GM23338 (cell line): ENCODE measurements at regions not wholly inside any gene's neighbourhood (a gene's known extent, or its start where the extent isn't known, plus 50 kb on each side); places are given as distances from the start of the nearest gene placed in this dataset.

Experiments used
- CREB1 ChIP-seq: fragments of 250-450 bp; sonication (Bioruptor Pico); IDR thresholded peaks from 2 replicates; pipeline ENCODE4 v1.5.0; 2020; ENCODE audit warnings: low read depth, mild to moderate bottlenecking, moderate library complexity
- CTCF ChIP-seq, 2 experiments: fragments of 200-600 bp in 1 of 2; sonication (generic) in 1 of 2; conservative IDR thresholded peaks; 2 replicates each; pipeline versions ENCODE4 v1.5.1 to v1.6.1; 2016 to 2017; ENCODE audit warnings: antibody characterized with exemption in 2 of 2, low read depth in 2 of 2, mild to moderate bottlenecking in 2 of 2, moderate library complexity in 1 of 2
- EZH2 ChIP-seq: fragments of 200-600 bp; sonication (generic); IDR thresholded peaks from one replicate; pipeline ENCODE4 v1.8.0; 2017; ENCODE audit warnings: antibody characterized with exemption, mild to moderate bottlenecking, low read depth; ENCODE audit not compliant: unreplicated experiment
- EZH2phosphoT487 ChIP-seq: fragments of 200-600 bp; sonication (generic); IDR thresholded peaks from one replicate; pipeline ENCODE4 v1.8.1; 2018; ENCODE audit warnings: antibody characterized with exemption; ENCODE audit not compliant: unreplicated experiment
- JUNB ChIP-seq: IDR thresholded peaks from one replicate; pipeline ENCODE4 v1.6.1; 2016; ENCODE audit warnings: antibody characterized with exemption; ENCODE audit not compliant: unreplicated experiment
- NANOG ChIP-seq: IDR thresholded peaks from 2 replicates; pipeline ENCODE4 v1.6.1; 2016; ENCODE audit warnings: antibody characterized with exemption, borderline replicate concordance
- POLR2AphosphoS5 ChIP-seq: IDR thresholded peaks from 2 replicates; pipeline ENCODE4 v1.6.1; 2016; ENCODE audit warnings: antibody characterized with exemption, low read depth
- STAT1 ChIP-seq: IDR thresholded peaks from one replicate; pipeline ENCODE4 v1.6.1; 2016; ENCODE audit warnings: antibody characterized with exemption; ENCODE audit not compliant: unreplicated experiment
- ZNF331 ChIP-seq: fragments of 250-450 bp; sonication (Bioruptor Pico); IDR thresholded peaks from 2 replicates; pipeline ENCODE4 v1.5.0; 2020; ENCODE audit warnings: low read depth, mild to moderate bottlenecking, moderate library complexity
- TF ChIP-seq, protein P1 (sequence below): IDR thresholded peaks from one replicate; pipeline ENCODE4 v1.6.1; 2018; ENCODE audit warnings: antibody characterized with exemption; ENCODE audit not compliant: unreplicated experiment
- TF ChIP-seq, protein P2 (sequence below): fragments of 250-450 bp; sonication (Bioruptor Pico); IDR thresholded peaks from 2 replicates; pipeline ENCODE4 v1.5.0; 2020; ENCODE audit warnings: mild to moderate bottlenecking, moderate library complexity
- TF ChIP-seq, protein P3 (sequence below): IDR thresholded peaks from 2 replicates; pipeline ENCODE4 v1.6.1; 2016; ENCODE audit warnings: antibody characterized with exemption

GRCh38 chr2:19225126-19225525, 133.3 kb downstream of the OSR1 start:
- no peak for TF ChIP-seq CTCF (conservative IDR thresholded peaks at IDR 0.05; ENCODE audit: low read depth in 2 of 2)
- no peak for TF ChIP-seq ZNF331 (CRISPR knock-in tag)
- no peak for TF ChIP-seq POLR2AphosphoS5
- no peak for TF ChIP-seq EZH2
- TF ChIP-seq EZH2phosphoT487, result no peak
- no peak for TF ChIP-seq CREB1 (CRISPR knock-in tag)
- TF ChIP-seq NANOG, result no peak
- TF ChIP-seq, protein P1, sequence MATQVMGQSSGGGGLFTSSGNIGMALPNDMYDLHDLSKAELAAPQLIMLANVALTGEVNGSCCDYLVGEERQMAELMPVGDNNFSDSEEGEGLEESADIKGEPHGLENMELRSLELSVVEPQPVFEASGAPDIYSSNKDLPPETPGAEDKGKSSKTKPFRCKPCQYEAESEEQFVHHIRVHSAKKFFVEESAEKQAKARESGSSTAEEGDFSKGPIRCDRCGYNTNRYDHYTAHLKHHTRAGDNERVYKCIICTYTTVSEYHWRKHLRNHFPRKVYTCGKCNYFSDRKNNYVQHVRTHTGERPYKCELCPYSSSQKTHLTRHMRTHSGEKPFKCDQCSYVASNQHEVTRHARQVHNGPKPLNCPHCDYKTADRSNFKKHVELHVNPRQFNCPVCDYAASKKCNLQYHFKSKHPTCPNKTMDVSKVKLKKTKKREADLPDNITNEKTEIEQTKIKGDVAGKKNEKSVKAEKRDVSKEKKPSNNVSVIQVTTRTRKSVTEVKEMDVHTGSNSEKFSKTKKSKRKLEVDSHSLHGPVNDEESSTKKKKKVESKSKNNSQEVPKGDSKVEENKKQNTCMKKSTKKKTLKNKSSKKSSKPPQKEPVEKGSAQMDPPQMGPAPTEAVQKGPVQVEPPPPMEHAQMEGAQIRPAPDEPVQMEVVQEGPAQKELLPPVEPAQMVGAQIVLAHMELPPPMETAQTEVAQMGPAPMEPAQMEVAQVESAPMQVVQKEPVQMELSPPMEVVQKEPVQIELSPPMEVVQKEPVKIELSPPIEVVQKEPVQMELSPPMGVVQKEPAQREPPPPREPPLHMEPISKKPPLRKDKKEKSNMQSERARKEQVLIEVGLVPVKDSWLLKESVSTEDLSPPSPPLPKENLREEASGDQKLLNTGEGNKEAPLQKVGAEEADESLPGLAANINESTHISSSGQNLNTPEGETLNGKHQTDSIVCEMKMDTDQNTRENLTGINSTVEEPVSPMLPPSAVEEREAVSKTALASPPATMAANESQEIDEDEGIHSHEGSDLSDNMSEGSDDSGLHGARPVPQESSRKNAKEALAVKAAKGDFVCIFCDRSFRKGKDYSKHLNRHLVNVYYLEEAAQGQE, result no peak
- TF ChIP-seq STAT1, result no peak
- TF ChIP-seq JUNB, result no peak
- TF ChIP-seq, protein P2, sequence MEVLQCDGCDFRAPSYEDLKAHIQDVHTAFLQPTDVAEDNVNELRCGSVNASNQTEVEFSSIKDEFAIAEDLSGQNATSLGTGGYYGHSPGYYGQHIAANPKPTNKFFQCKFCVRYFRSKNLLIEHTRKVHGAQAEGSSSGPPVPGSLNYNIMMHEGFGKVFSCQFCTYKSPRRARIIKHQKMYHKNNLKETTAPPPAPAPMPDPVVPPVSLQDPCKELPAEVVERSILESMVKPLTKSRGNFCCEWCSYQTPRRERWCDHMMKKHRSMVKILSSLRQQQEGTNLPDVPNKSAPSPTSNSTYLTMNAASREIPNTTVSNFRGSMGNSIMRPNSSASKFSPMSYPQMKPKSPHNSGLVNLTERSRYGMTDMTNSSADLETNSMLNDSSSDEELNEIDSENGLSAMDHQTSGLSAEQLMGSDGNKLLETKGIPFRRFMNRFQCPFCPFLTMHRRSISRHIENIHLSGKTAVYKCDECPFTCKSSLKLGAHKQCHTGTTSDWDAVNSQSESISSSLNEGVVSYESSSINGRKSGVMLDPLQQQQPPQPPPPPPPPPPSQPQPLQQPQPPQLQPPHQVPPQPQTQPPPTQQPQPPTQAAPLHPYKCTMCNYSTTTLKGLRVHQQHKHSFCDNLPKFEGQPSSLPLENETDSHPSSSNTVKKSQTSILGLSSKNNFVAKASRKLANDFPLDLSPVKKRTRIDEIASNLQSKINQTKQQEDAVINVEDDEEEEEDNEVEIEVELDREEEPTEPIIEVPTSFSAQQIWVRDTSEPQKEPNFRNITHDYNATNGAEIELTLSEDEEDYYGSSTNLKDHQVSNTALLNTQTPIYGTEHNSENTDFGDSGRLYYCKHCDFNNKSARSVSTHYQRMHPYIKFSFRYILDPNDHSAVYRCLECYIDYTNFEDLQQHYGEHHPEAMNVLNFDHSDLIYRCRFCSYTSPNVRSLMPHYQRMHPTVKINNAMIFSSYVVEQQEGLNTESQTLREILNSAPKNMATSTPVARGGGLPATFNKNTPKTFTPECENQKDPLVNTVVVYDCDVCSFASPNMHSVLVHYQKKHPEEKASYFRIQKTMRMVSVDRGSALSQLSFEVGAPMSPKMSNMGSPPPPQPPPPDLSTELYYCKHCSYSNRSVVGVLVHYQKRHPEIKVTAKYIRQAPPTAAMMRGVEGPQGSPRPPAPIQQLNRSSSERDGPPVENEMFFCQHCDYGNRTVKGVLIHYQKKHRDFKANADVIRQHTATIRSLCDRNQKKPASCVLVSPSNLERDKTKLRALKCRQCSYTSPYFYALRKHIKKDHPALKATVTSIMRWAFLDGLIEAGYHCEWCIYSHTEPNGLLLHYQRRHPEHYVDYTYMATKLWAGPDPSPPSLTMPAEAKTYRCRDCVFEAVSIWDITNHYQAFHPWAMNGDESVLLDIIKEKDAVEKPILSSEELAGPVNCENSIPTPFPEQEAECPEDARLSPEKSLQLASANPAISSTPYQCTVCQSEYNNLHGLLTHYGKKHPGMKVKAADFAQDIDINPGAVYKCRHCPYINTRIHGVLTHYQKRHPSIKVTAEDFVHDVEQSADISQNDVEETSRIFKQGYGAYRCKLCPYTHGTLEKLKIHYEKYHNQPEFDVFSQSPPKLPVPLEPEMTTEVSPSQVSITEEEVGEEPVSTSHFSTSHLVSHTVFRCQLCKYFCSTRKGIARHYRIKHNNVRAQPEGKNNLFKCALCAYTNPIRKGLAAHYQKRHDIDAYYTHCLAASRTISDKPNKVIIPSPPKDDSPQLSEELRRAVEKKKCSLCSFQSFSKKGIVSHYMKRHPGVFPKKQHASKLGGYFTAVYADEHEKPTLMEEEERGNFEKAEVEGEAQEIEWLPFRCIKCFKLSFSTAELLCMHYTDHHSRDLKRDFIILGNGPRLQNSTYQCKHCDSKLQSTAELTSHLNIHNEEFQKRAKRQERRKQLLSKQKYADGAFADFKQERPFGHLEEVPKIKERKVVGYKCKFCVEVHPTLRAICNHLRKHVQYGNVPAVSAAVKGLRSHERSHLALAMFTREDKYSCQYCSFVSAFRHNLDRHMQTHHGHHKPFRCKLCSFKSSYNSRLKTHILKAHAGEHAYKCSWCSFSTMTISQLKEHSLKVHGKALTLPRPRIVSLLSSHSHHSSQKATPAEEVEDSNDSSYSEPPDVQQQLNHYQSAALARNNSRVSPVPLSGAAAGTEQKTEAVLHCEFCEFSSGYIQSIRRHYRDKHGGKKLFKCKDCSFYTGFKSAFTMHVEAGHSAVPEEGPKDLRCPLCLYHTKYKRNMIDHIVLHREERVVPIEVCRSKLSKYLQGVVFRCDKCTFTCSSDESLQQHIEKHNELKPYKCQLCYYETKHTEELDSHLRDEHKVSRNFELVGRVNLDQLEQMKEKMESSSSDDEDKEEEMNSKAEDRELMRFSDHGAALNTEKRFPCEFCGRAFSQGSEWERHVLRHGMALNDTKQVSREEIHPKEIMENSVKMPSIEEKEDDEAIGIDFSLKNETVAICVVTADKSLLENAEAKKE, result no peak
- TF ChIP-seq, protein P3, sequence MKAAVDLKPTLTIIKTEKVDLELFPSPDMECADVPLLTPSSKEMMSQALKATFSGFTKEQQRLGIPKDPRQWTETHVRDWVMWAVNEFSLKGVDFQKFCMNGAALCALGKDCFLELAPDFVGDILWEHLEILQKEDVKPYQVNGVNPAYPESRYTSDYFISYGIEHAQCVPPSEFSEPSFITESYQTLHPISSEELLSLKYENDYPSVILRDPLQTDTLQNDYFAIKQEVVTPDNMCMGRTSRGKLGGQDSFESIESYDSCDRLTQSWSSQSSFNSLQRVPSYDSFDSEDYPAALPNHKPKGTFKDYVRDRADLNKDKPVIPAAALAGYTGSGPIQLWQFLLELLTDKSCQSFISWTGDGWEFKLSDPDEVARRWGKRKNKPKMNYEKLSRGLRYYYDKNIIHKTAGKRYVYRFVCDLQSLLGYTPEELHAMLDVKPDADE, result no peak
